GM23248 (cell line): ENCODE measurements at regions not wholly inside any gene's neighbourhood (a gene's known extent, or its start where the extent isn't known, plus 50 kb on each side); places are given as distances from the start of the nearest gene placed in this dataset.

ENCODE experiments used
- EZH2 ChIP-seq: fragments of 200-600 bp; sonication (generic); IDR thresholded peaks from 2 replicates; pipeline ENCODE4 v1.6.1; 2018; ENCODE audit warnings: antibody characterized with exemption, mild to moderate bottlenecking; ENCODE audit not compliant: insufficient read depth, poor library complexity, severe bottlenecking
- EZH2phosphoT487 ChIP-seq: fragments of 200-600 bp; sonication (generic); IDR thresholded peaks from 2 replicates; pipeline ENCODE4 v1.6.1; 2018; ENCODE audit warnings: antibody characterized with exemption, moderate library complexity, mild to moderate bottlenecking, low read depth; ENCODE audit not compliant: insufficient read depth

- TF ChIP-seq EZH2phosphoT487: no peak
- TF ChIP-seq EZH2: no peak
Observed at GRCh38 chr9:25537808-25538207, 140.4 kb downstream of the TUSC1 start.
